HCT116 (cell line): ENCODE measurements at regions not wholly inside any gene's neighbourhood (a gene's known extent, or its start where the extent isn't known, plus 50 kb on each side); places are given as distances from the start of the nearest gene placed in this dataset.

Experiments used
- ATAC-seq: fragments of 200-7000 bp; cut with Tn5 transposase; 2 replicates; pipeline ENCODE4 v1.9.1; 2020; ENCODE audit warnings: mild to moderate bottlenecking, moderate library complexity
- BruUV-seq: library from RNA; stranded (reverse); fragments of 400-500 nt; replicated peaks from 2 replicates; lab custom pipeline; 2021; lab: Mats Ljungman, UMichigan
- CTCF ChIA-PET: fragments of 300-600 bp; sonication (Branson Sonifier 250); formaldehyde crosslinking; loops from one replicate; lab custom pipeline; 2021; ENCODE audit warnings: antibody characterized with exemption; lab: Charles Lee
- POLR2A ChIA-PET: fragments of 300-600, 350-600 bp; sonication (Branson Sonifier 250); formaldehyde crosslinking; loops from one replicate; lab custom pipeline; 2021; ENCODE audit warnings: antibody characterized with exemption; lab: Charles Lee
- RAD21 ChIA-PET, 2 experiments: fragments of 300-600 bp; sonication (Branson Sonifier 250); formaldehyde crosslinking; loops; one replicate each; lab custom pipeline; 2023; ENCODE audit warnings: low total read pairs in 2 of 2; ENCODE audit not compliant: uncharacterized antibody in 2 of 2, unreplicated experiment in 2 of 2, low non-redundant PET in 1 of 2; lab: Charles Lee
- DNase-seq: peaks from one replicate; pipeline ENCODE4 v3.0.0-alpha.2; 2010; ENCODE audit warnings: low read depth, low spot score
- H2AFZ ChIP-seq: fragments of 200-600 bp; shearing (Covaris generic), sonication (generic); 2 replicates; pipeline ENCODE4 v1.6.1; 2017; ENCODE audit warnings: low read depth, mixed run types, mixed read lengths, antibody characterized with exemption, low read length; ENCODE audit not compliant: poor library complexity, severe bottlenecking
- H3K27ac ChIP-seq: 2 replicates; pipeline ENCODE4 v1.5.1; 2012; ENCODE audit warnings: low read depth, low read length
- H3K27me3 ChIP-seq: fragments of 200-600 bp; sonication (generic); 2 replicates; pipeline ENCODE4 v1.6.1; 2016; ENCODE audit warnings: mixed run types, low read length, mixed read lengths; ENCODE audit not compliant: insufficient read depth
- H3K36me3 ChIP-seq, 2 experiments: fragments of 200-500 bp in 1 of 2; fragments of 200-600 bp in 1 of 2; sonication (Bioruptor generic) in 1 of 2; sonication (generic) in 1 of 2; 2 replicates each; pipeline versions ENCODE4 v1.5.1 to v1.6.1; 2014 to 2016; ENCODE audit warnings: low read length in 2 of 2, inconsistent platforms in 1 of 2, mixed read lengths in 1 of 2, mixed run types in 1 of 2; ENCODE audit not compliant: insufficient read depth in 2 of 2, control insufficient read depth in 1 of 2
- H3K4me1 ChIP-seq, 2 experiments: fragments of 200-600 bp in 1 of 2; sonication (generic) in 1 of 2; 2 replicates each; pipeline versions ENCODE4 v1.5.1 to v1.6.1; 2012 to 2017; ENCODE audit warnings: low read length in 2 of 2, inconsistent platforms in 1 of 2, mild to moderate bottlenecking in 1 of 2, mixed read lengths in 1 of 2, mixed run types in 1 of 2, moderate library complexity in 1 of 2; ENCODE audit not compliant: insufficient read depth in 2 of 2, control insufficient read depth in 1 of 2
- H3K4me2 ChIP-seq: fragments of 200-600 bp; sonication (generic); 2 replicates; pipeline ENCODE4 v1.6.1; 2017; ENCODE audit warnings: mixed run types, low read length, mixed read lengths
- H3K4me3 ChIP-seq, 2 experiments: fragments of 200-600 bp in 1 of 2; sonication (generic) in 1 of 2; replicated peaks in 1 of 2; 2 replicates each; pipeline ENCODE4 v1.5.1; 2011 to 2016; ENCODE audit warnings: low read length in 2 of 2, control low read depth in 1 of 2, low read depth in 1 of 2, mild to moderate bottlenecking in 1 of 2, mixed read lengths in 1 of 2, mixed run types in 1 of 2
- H3K79me2 ChIP-seq: fragments of 200-600 bp; sonication (generic); 2 replicates; pipeline ENCODE4 v1.6.1; 2017; ENCODE audit warnings: mild to moderate bottlenecking, mixed run types, low read length, moderate library complexity, mixed read lengths; ENCODE audit not compliant: insufficient read depth
- H3K9ac ChIP-seq: fragments of 200-600 bp; sonication (generic); 2 replicates; pipeline ENCODE4 v1.6.1; 2016; ENCODE audit warnings: low read length, mixed read lengths
- H3K9me2 ChIP-seq: fragments of 200-600 bp; sonication (generic), shearing (Covaris generic); 2 replicates; pipeline ENCODE4 v1.6.1; 2017; ENCODE audit warnings: mixed run types, mild to moderate bottlenecking, moderate library complexity; ENCODE audit not compliant: insufficient read depth
- H3K9me3 ChIP-seq, 2 experiments: fragments of 200-500 bp in 1 of 2; fragments of 200-600 bp in 1 of 2; sonication (Bioruptor generic) in 1 of 2; sonication (generic) in 1 of 2; 2 replicates each; pipeline ENCODE4 v1.6.1; 2014 to 2017; ENCODE audit warnings: low read length in 2 of 2, mixed read lengths in 2 of 2, inconsistent platforms in 1 of 2, low read depth in 1 of 2, mild to moderate bottlenecking in 1 of 2, mixed run types in 1 of 2, moderate library complexity in 1 of 2; ENCODE audit not compliant: control insufficient read depth in 1 of 2, insufficient read depth in 1 of 2
- H4K20me1 ChIP-seq: fragments of 200-600 bp; sonication (generic), shearing (Covaris generic); 2 replicates; pipeline ENCODE4 v1.6.1; 2017; ENCODE audit warnings: mixed run types, mild to moderate bottlenecking, moderate library complexity; ENCODE audit not compliant: insufficient read depth
- CBX3 ChIP-seq: IDR thresholded peaks from 2 replicates; pipeline ENCODE4 v1.6.1; 2012; ENCODE audit warnings: low read depth
- EGR1 ChIP-seq: IDR thresholded peaks from 2 replicates; pipeline ENCODE4 v1.6.1; 2012; ENCODE audit warnings: low read depth
- ELF1 ChIP-seq: IDR thresholded peaks from 2 replicates; pipeline ENCODE4 v1.6.1; 2012; ENCODE audit warnings: low read depth, borderline replicate concordance
- FOSL1 ChIP-seq: IDR thresholded peaks from 2 replicates; pipeline ENCODE4 v1.6.1; 2012; ENCODE audit warnings: low read depth
- MAX ChIP-seq: IDR thresholded peaks from 2 replicates; pipeline ENCODE4 v1.6.1; 2012
- POLR2A ChIP-seq: IDR thresholded peaks from 2 replicates; pipeline ENCODE4 v1.7.0; 2011; ENCODE audit warnings: borderline replicate concordance; ENCODE audit not compliant: insufficient read depth, insufficient read length; ENCODE audit errors: extremely low read depth
- POLR2AphosphoS5 ChIP-seq: IDR thresholded peaks from 2 replicates; pipeline ENCODE4 v1.6.1; 2011; ENCODE audit warnings: mild to moderate bottlenecking, low read depth, low read length, moderate library complexity
- RAD21 ChIP-seq: IDR thresholded peaks from 2 replicates; pipeline ENCODE4 v1.6.1; 2012; ENCODE audit warnings: low read depth, mild to moderate bottlenecking
- SIN3A ChIP-seq: IDR thresholded peaks from 2 replicates; pipeline ENCODE4 v1.6.1; 2012; ENCODE audit warnings: low read depth
- SP1 ChIP-seq: IDR thresholded peaks from 2 replicates; pipeline ENCODE4 v1.6.1; 2012; ENCODE audit warnings: low read depth
- SRF ChIP-seq: IDR thresholded peaks from 2 replicates; pipeline ENCODE4 v1.6.1; 2012; ENCODE audit warnings: low read depth
- TCF7L2 ChIP-seq: IDR thresholded peaks from 2 replicates; pipeline ENCODE4 v1.7.0; 2011; ENCODE audit warnings: borderline replicate concordance, inconsistent platforms; ENCODE audit not compliant: insufficient read depth, insufficient read length; ENCODE audit errors: extremely low read depth
- ZBTB33 ChIP-seq: IDR thresholded peaks from 2 replicates; pipeline ENCODE4 v1.6.1; 2011; ENCODE audit warnings: mild to moderate bottlenecking, low read length, moderate library complexity; ENCODE audit not compliant: insufficient replicate concordance; ENCODE audit errors: extremely low read depth
- ZFX ChIP-seq: fragments of 450-650 bp; IDR thresholded peaks from 2 replicates; pipeline ENCODE4 v1.6.1; 2017
- intact Hi-C: fragments of 100-400 bp; cut with micrococcal nuclease; formaldehyde crosslinking; loops from 2 replicates; pipeline ENCODE4 v1.10.0; 2022
- TF ChIP-seq, protein P1 (sequence below): IDR thresholded peaks from 2 replicates; pipeline ENCODE4 v1.6.1; 2012
- TF ChIP-seq, protein P2 (sequence below): IDR thresholded peaks from 2 replicates; pipeline ENCODE4 v1.6.1; 2012; ENCODE audit warnings: low read depth

DNA sequence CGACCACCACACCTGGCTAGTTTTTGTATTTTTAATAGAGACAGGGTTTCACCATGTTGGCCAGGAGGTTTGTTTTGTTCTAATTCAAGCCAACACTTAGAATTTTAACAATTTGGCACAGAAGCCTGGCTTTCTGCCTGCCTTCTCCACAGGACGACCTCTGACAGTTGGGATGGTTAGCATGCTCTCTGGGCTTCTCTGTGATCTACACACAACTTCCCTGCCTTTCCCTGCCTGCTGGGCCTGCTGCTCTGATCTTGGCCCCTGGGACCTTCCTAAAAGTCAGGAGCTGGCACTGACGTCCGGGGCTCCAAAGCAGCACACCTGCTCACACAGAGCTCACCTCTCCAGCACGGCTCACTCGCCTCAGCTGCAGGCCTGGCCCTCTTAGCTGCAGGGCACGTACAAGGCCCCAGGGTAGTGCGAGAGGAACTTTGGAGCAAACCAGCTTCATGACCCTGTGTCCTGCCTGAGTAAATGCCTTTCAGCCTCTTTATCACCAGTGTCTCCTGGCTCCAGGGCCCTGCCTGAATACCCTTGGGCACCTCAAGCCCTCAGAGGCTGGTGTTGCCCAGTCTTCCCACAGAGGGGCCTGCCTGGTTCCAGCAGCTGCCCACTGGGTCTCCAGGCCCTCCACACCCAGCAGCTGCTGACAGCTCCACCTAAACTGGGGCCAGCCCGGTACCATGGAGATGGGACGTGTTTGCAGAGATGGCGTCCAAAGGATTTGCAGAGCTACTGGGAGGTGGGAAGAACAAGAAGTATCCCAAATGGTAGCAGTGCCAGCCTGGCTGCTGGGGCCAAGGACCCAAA lies 96.0 kb downstream of the PSMB1 start:
- CTCF ChIA-PET: interaction anchor here (0.7 kb wide), 1 partner anchor 73 kb away, joined by 3 read pairs; no protein-coding TSS in a partner anchor
- no peak for ATAC-seq
- peaks cover 16% of the 10 kb centered on the region; the same call in 1 of the 2 replicates for H3K27me3 ChIP-seq

More for the DNA sequence above, 96.0 kb downstream of the PSMB1 start:
- ChIA-PET POLR2A (no interaction called here), RAD21 (interaction anchor here in 1 of 2 experiments (1.3 kb wide), 1 partner anchor 60 kb away, joined by 4 read pairs; no protein-coding TSS in a partner anchor)
- H4K20me1 ChIP-seq: no peaks in the 10 kb centered on the region
- intact Hi-C loops: no loop called here
- H3K4me2 ChIP-seq: no peak overlapping the region
- H3K36me3 ChIP-seq: no peaks in the 10 kb centered on the region
- no peak overlapping the region for H3K4me3 ChIP-seq
- H3K9me3 ChIP-seq: peaks cover 0 to 5% of the 10 kb centered on the region in 2 experiments; a peak in 2 of 4 replicates
- H3K27ac ChIP-seq: no peak overlapping the region
- no peaks in the 10 kb centered on the region for H3K79me2 ChIP-seq
- H3K4me1 ChIP-seq: no peaks in the 10 kb centered on the region
- DNase-seq: no peak
- no peak overlapping the region for H3K9ac ChIP-seq
- no peak overlapping the region for H2AFZ ChIP-seq
- no peaks in the 10 kb centered on the region for H3K9me2 ChIP-seq
- TF ChIP-seq ZBTB33 (no peak), MAX (no peak), FOSL1 (no peak), ELF1 (no peak), POLR2AphosphoS5 (no peak), RAD21 (no peak), TCF7L2 (no peak), CBX3 (no peak), POLR2A (no peak), SP1 (no peak), SRF (no peak), ZFX (no peak), EGR1 (no peak), SIN3A (no peak)
- TF ChIP-seq, protein P1, sequence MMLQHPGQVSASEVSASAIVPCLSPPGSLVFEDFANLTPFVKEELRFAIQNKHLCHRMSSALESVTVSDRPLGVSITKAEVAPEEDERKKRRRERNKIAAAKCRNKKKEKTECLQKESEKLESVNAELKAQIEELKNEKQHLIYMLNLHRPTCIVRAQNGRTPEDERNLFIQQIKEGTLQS: no peak
- TF ChIP-seq, protein P2, sequence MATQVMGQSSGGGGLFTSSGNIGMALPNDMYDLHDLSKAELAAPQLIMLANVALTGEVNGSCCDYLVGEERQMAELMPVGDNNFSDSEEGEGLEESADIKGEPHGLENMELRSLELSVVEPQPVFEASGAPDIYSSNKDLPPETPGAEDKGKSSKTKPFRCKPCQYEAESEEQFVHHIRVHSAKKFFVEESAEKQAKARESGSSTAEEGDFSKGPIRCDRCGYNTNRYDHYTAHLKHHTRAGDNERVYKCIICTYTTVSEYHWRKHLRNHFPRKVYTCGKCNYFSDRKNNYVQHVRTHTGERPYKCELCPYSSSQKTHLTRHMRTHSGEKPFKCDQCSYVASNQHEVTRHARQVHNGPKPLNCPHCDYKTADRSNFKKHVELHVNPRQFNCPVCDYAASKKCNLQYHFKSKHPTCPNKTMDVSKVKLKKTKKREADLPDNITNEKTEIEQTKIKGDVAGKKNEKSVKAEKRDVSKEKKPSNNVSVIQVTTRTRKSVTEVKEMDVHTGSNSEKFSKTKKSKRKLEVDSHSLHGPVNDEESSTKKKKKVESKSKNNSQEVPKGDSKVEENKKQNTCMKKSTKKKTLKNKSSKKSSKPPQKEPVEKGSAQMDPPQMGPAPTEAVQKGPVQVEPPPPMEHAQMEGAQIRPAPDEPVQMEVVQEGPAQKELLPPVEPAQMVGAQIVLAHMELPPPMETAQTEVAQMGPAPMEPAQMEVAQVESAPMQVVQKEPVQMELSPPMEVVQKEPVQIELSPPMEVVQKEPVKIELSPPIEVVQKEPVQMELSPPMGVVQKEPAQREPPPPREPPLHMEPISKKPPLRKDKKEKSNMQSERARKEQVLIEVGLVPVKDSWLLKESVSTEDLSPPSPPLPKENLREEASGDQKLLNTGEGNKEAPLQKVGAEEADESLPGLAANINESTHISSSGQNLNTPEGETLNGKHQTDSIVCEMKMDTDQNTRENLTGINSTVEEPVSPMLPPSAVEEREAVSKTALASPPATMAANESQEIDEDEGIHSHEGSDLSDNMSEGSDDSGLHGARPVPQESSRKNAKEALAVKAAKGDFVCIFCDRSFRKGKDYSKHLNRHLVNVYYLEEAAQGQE: no peak
- BruUV-seq: no TSS peak
